GM12878 (cell line): ENCODE measurements at regions not wholly inside any gene's neighbourhood (a gene's known extent, or its start where the extent isn't known, plus 50 kb on each side); places are given as distances from the start of the nearest gene placed in this dataset.

Experiments
- ATAC-seq: fragments of 200-7000 bp; cut with Tn5 transposase; 3 replicates; pipeline ENCODE4 v1.9.1; 2020; ENCODE audit warnings: mild to moderate bottlenecking, moderate library complexity
- BruUV-seq: library from RNA; stranded (reverse); fragments of 400-500 nt; replicated peaks from 2 replicates; lab custom pipeline; 2021; lab: Mats Ljungman, UMichigan
- CTCF ChIA-PET: fragments of 300-600 bp; sonication (Branson Sonifier 250); formaldehyde crosslinking; extraction: SDS; loops from one replicate; lab custom pipeline; 2021; ENCODE audit warnings: inconsistent platforms; lab: Yijun Ruan, JAX
- POLR2A ChIA-PET: fragments of 350-600 bp; formaldehyde crosslinking; extraction: SDS; loops from one replicate; lab custom pipeline; 2021; ENCODE audit warnings: inconsistent platforms; lab: Charles Lee
- RAD21 ChIA-PET: fragments of 300-600 bp; sonication (Branson Sonifier 250); formaldehyde crosslinking; loops from one replicate; lab custom pipeline; 2023; ENCODE audit warnings: antibody characterized with exemption; ENCODE audit not compliant: unreplicated experiment; lab: Charles Lee
- SMC1A ChIA-PET: fragments of 300-600 bp; sonication (Branson Sonifier 250); formaldehyde crosslinking; loops from one replicate; lab custom pipeline; 2023; ENCODE audit not compliant: unreplicated experiment, uncharacterized antibody; lab: Charles Lee
- DNase-seq: peaks from one replicate; pipeline ENCODE4 v3.0.0-alpha.2; 2011; ENCODE audit warnings: low read depth, low spot score
- FAIRE-seq: peaks from 3 replicates; lab custom pipeline; 2011; peaks lifted over from hg19 to GRCh38; lab: Jason Lieb, UNC
- H2AFZ ChIP-seq: 2 replicates; pipeline ENCODE4 v1.6.0; 2011; ENCODE audit warnings: low read depth, low read length, control low read depth; ENCODE audit not compliant: control insufficient read depth
- H3K27ac ChIP-seq: 2 replicates; pipeline ENCODE4 v1.5.1; 2011; ENCODE audit warnings: control low read depth; ENCODE audit not compliant: control insufficient read depth, insufficient read depth
- H3K27me3 ChIP-seq, 2 experiments: replicated peaks in 1 of 2; 2 replicates each; pipeline versions ENCODE4 v1.6.0 to v1.6.1; 2011; ENCODE audit warnings: low read length in 1 of 2; ENCODE audit not compliant: control insufficient read depth in 2 of 2, insufficient read depth in 2 of 2
- H3K36me3 ChIP-seq, 2 experiments: 2 replicates each; pipeline ENCODE4 v1.5.1; 2011; ENCODE audit warnings: low read length in 1 of 2; ENCODE audit not compliant: control insufficient read depth in 2 of 2, insufficient read depth in 2 of 2
- H3K4me1 ChIP-seq: 2 replicates; pipeline ENCODE4 v1.6.1; 2011; ENCODE audit warnings: mild to moderate bottlenecking, low read length, moderate library complexity, mixed read lengths; ENCODE audit not compliant: control insufficient read depth, insufficient read depth
- H3K4me2 ChIP-seq: 2 replicates; pipeline ENCODE4 v1.6.0; 2011; ENCODE audit warnings: control low read depth; ENCODE audit not compliant: control insufficient read depth, insufficient read depth
- H3K4me3 ChIP-seq: fragments of 200-600 bp; sonication (generic); 2 replicates; pipeline ENCODE4 v1.5.1; 2016
- H3K79me2 ChIP-seq: 2 replicates; pipeline ENCODE4 v1.6.0; 2011; ENCODE audit warnings: low read length; ENCODE audit not compliant: control insufficient read depth, insufficient read depth
- H3K9ac ChIP-seq: 2 replicates; pipeline ENCODE4 v1.8.0; 2011; ENCODE audit warnings: low read length, control low read depth, mixed read lengths; ENCODE audit not compliant: control insufficient read depth, insufficient read depth
- H3K9me3 ChIP-seq: replicated peaks from 3 replicates; pipeline ENCODE4 v1.5.1; 2011; ENCODE audit warnings: mild to moderate bottlenecking, low read length; ENCODE audit not compliant: control insufficient read depth, insufficient read depth
- H4K20me1 ChIP-seq: 2 replicates; pipeline ENCODE4 v1.6.0; 2011; ENCODE audit not compliant: control insufficient read depth, insufficient read depth
- JUNB ChIP-seq: IDR thresholded peaks from 2 replicates; pipeline ENCODE4 v1.6.1; 2016; ENCODE audit warnings: antibody characterized with exemption, mild to moderate bottlenecking
- RAD21 ChIP-seq: IDR thresholded peaks from 2 replicates; pipeline ENCODE4 v1.6.1; 2011; ENCODE audit warnings: mild to moderate bottlenecking, low read depth, low read length, moderate library complexity; ENCODE audit not compliant: insufficient read depth
- SMC3 ChIP-seq: IDR thresholded peaks from 2 replicates; pipeline ENCODE4 v1.6.1; 2011; ENCODE audit warnings: low read length, improper control_type of control experiment, borderline replicate concordance
- ZNF622 ChIP-seq: fragments of 450-650 bp; IDR thresholded peaks from 2 replicates; pipeline ENCODE4 v1.6.1; 2017; ENCODE audit warnings: mild to moderate bottlenecking, inconsistent platforms
- WGBS: methylation state at CpG from one replicate; pipeline ENCODE4 v1.1.6; 2016; ENCODE audit warnings: low lambda C conversion rate; ENCODE audit not compliant: insufficient replicate concordance, insufficient coverage; ENCODE audit errors: missing lambda C conversion rate; 5-methylcytosine and 5-hydroxymethylcytosine counted together
- in situ Hi-C: fragments of 300-500 bp; cut with MboI; formaldehyde crosslinking; loops from 9 replicates; pipeline ENCODE4 v1.14.3; 2018; ENCODE audit warnings: mixed read lengths
- intact Hi-C: fragments of 100-400 bp; cut with micrococcal nuclease; formaldehyde crosslinking; loops from one replicate; pipeline ENCODE4 v1.14.2; 2022; ENCODE audit not compliant: unreplicated experiment
- TF ChIP-seq, protein P1 (sequence below), 3 experiments: IDR thresholded peaks in 2 of 3; conservative IDR thresholded peaks in 1 of 3; 2 replicates each; pipeline ENCODE4 v1.5.1; 2011; ENCODE audit warnings: low read depth in 3 of 3, low read length in 3 of 3, mild to moderate bottlenecking in 3 of 3, control low read depth in 2 of 3, moderate library complexity in 2 of 3, inconsistent platforms in 1 of 3, mixed read lengths in 1 of 3; ENCODE audit not compliant: control insufficient read depth in 2 of 3, insufficient read depth in 1 of 3; ENCODE audit errors: extremely low read depth in 1 of 3
- TF ChIP-seq, protein P2 (sequence below): fragments of 450-650 bp; IDR thresholded peaks from 2 replicates; pipeline ENCODE4 v1.6.1; 2017; ENCODE audit warnings: antibody characterized with exemption, mild to moderate bottlenecking, moderate library complexity
- TF ChIP-seq, protein P3 (sequence below): fragments of 450-650 bp; conservative IDR thresholded peaks from 2 replicates; pipeline ENCODE4 v1.6.1; 2017; ENCODE audit warnings: mild to moderate bottlenecking, moderate library complexity

DNA sequence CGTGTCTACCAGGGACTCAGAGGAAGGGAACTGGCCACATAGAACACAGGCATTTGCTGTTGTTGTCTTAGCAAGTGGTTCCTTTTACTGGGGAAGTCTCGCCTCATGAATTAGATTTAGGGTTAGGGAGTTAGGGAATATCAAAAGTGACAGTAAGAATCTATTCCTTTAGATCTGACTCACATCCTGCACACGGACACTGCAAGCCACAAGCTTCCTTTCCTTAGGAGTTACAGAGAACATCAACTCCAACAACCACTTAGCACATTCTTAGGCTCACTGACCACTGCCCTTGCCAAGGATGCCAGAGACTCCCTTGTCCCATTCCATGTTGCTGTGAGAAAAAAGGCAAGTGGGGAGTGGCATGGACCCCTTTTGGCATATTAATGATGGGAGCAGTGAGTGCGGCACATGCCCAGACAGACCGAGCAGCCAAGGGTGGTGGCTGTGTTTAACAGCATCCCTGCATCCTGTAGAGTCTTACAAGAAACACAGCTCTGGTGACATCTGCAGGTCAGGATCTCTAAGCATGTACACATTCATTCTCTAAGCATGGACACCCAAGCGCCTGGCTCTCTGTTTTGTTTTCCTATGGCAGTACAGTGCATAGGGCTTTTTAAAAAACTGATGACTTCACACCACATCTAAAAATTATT is 745.6 kb upstream of the RAB6C start:
- ATAC-seq (peak; percentile 82), DNase-seq (no peak), FAIRE-seq (no peak)
- no peaks in the 10 kb centered on the region for H3K9me3 ChIP-seq
- WGBS, result 27% methylated on average over 6 of the region's 6 CpGs
- intact Hi-C loops, result loop anchor here (5.0 kb wide), 1 partner anchor 497 kb away; no protein-coding TSS in a partner anchor
- no peaks in the 10 kb centered on the region for H3K4me1 ChIP-seq
- RAD21 ChIA-PET, result no interaction called here
- no peak overlapping the region for H3K9ac ChIP-seq
- SMC1A ChIA-PET, result no interaction called here
- H3K27me3 ChIP-seq, result no peaks in the 10 kb centered on the region; a peak in 1 of 4 replicates
- POLR2A ChIA-PET, result no interaction called here
- no peaks in the 10 kb centered on the region for H3K36me3 ChIP-seq
- H4K20me1 ChIP-seq, result no peaks in the 10 kb centered on the region
- no peak overlapping the region for H3K27ac ChIP-seq
- CTCF ChIA-PET, result no interaction called here
- H2AFZ ChIP-seq, result no peak overlapping the region
- no peaks in the 10 kb centered on the region for H3K79me2 ChIP-seq
- no peak overlapping the region for H3K4me2 ChIP-seq
- H3K4me3 ChIP-seq, result no peak overlapping the region
- in situ Hi-C loops, result no loop called here
- no TSS peak for BruUV-seq
- peak; percentile 69 for TF ChIP-seq RAD21
- TF ChIP-seq, protein P1, sequence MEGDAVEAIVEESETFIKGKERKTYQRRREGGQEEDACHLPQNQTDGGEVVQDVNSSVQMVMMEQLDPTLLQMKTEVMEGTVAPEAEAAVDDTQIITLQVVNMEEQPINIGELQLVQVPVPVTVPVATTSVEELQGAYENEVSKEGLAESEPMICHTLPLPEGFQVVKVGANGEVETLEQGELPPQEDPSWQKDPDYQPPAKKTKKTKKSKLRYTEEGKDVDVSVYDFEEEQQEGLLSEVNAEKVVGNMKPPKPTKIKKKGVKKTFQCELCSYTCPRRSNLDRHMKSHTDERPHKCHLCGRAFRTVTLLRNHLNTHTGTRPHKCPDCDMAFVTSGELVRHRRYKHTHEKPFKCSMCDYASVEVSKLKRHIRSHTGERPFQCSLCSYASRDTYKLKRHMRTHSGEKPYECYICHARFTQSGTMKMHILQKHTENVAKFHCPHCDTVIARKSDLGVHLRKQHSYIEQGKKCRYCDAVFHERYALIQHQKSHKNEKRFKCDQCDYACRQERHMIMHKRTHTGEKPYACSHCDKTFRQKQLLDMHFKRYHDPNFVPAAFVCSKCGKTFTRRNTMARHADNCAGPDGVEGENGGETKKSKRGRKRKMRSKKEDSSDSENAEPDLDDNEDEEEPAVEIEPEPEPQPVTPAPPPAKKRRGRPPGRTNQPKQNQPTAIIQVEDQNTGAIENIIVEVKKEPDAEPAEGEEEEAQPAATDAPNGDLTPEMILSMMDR (IDR thresholded peaks at IDR 0.05 in 2 of 3, conservative IDR thresholded peaks at IDR 0.05 in 1 of 3; ENCODE audit: control insufficient read depth in 2 of 3, extremely low read depth in 1 of 3, insufficient read depth in 1 of 3, low read depth in 3 of 3, low read length in 3 of 3), result peak; percentile 1 to 29 (median 25); a peak in 3 of 6 replicates
- TF ChIP-seq, protein P2, sequence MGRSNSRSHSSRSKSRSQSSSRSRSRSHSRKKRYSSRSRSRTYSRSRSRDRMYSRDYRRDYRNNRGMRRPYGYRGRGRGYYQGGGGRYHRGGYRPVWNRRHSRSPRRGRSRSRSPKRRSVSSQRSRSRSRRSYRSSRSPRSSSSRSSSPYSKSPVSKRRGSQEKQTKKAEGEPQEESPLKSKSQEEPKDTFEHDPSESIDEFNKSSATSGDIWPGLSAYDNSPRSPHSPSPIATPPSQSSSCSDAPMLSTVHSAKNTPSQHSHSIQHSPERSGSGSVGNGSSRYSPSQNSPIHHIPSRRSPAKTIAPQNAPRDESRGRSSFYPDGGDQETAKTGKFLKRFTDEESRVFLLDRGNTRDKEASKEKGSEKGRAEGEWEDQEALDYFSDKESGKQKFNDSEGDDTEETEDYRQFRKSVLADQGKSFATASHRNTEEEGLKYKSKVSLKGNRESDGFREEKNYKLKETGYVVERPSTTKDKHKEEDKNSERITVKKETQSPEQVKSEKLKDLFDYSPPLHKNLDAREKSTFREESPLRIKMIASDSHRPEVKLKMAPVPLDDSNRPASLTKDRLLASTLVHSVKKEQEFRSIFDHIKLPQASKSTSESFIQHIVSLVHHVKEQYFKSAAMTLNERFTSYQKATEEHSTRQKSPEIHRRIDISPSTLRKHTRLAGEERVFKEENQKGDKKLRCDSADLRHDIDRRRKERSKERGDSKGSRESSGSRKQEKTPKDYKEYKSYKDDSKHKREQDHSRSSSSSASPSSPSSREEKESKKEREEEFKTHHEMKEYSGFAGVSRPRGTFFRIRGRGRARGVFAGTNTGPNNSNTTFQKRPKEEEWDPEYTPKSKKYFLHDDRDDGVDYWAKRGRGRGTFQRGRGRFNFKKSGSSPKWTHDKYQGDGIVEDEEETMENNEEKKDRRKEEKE, result no peak
- TF ChIP-seq ZNF622, result no peak
- peak; percentile 26; the same call in 1 of the 2 replicates for TF ChIP-seq SMC3
- TF ChIP-seq, protein P3, sequence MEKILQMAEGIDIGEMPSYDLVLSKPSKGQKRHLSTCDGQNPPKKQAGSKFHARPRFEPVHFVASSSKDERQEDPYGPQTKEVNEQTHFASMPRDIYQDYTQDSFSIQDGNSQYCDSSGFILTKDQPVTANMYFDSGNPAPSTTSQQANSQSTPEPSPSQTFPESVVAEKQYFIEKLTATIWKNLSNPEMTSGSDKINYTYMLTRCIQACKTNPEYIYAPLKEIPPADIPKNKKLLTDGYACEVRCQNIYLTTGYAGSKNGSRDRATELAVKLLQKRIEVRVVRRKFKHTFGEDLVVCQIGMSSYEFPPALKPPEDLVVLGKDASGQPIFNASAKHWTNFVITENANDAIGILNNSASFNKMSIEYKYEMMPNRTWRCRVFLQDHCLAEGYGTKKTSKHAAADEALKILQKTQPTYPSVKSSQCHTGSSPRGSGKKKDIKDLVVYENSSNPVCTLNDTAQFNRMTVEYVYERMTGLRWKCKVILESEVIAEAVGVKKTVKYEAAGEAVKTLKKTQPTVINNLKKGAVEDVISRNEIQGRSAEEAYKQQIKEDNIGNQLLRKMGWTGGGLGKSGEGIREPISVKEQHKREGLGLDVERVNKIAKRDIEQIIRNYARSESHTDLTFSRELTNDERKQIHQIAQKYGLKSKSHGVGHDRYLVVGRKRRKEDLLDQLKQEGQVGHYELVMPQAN, result no peak
- TF ChIP-seq JUNB, result no peak
